ENCODE measurements at regions not wholly inside any gene's neighbourhood (a gene's known extent, or its start where the extent isn't known, plus 50 kb on each side); places are given as distances from the start of the nearest gene placed in this dataset.
"Not testable (repeated sequence)": the region's sequence is repeated elsewhere in the genome, so short reads cannot be mapped to it uniquely, and the experiment has no call there.

GRCh38 chr13:108074429-108074828, 140.9 kb downstream of the LIG4 start:
- DNase-seq: not testable (repeated sequence)

DNA sequence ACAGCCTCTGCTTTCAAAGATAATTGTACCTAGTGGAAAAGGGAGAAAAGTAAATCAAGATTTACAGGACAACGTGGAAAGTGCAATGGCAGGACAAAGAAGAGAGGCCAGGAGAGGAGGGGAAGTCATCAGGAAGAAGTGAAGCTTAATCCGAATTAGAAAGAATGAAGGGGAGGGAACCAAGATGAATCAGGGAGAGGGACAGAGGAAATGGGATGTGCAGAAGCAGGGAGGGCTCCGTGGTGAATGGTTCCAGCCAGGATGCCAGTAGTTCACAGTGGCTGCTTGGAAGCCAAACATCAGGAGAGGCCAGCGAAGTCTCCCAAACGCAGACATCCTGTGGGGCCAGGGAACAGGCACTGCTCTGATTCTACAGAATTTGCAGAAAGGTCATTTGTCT, 144.4 kb downstream of the LIG4 start:
- no peak for DNase-seq

DNA sequence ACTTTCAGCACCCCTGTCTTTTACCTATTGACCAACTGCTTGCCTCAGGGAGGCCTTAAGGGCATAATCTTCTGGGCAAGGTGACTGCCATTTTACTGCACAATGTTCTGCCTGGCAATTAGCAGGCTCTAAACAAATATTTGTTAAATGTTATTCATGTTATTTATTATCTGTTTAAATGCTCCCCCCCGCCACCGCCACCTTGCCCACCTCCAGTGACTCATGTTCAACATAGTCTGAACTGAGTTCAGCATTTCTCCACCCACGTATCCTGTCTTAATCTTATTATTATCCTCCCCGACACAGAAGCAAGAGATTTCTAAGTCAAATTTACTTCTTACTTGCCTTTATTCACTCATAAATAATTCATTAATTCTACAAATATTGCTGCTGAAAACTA, 144.8 kb downstream of the LIG4 start:
- DNase-seq: no peak

- no peak for DNase-seq
Observed at GRCh38 chr13:108069521-108070210, 145.7 kb downstream of the LIG4 start.

DNA sequence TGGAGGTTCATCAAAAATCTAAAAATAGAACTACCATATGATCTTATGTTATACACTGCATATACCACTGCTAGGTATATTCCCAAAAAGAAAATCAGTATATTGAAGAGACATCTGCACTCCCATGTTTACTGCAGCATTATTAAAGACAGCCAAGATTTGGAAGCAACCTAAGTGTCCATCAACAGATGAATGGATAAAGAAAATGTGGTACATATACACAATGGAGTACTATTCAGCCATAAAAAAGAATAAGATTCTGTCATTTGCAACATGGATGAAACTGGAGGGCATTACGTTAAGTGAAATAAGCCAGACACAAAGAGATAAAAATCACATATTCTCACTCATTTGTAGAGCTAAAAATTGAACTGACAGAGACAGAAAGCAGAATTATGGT, 151.0 kb downstream of the LIG4 start:
- not testable (repeated sequence) for DNase-seq

- DNase-seq: no peak
Observed at GRCh38 chr13:108060111-108060510, 155.2 kb downstream of the LIG4 start.

GRCh38 chr13:108056278-108056677, 159.1 kb downstream of the LIG4 start:
- no peak for DNase-seq

DNA sequence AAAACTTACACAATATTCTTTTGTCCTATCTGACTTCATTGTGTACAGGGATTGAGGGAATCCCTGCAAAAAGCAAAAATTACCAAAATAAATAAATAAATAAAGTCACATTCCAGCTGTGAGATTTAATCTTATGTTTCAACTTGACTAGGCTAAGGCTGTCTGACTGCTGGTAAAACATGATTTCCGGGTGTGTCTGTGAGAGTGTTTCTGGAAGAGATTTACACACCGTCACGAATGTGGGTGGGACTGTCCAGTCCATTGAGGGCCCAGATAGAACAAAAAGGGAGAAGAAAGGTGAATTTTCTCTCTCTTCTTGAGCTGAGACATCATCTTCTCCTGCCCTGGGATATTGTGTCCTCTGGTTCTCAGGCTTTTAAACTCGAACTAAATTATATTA, 166.1 kb downstream of the LIG4 start:
- DNase-seq: no peak

GRCh38 chr13:108044954-108045353, 170.4 kb downstream of the LIG4 start:
- no peak for DNase-seq

GRCh38 chr13:108042866-108043265, 172.5 kb downstream of the LIG4 start:
- DNase-seq: not testable (repeated sequence)

- DNase-seq: no peak
Observed at GRCh38 chr13:108037348-108037747, 178.0 kb downstream of the LIG4 start.

DNA sequence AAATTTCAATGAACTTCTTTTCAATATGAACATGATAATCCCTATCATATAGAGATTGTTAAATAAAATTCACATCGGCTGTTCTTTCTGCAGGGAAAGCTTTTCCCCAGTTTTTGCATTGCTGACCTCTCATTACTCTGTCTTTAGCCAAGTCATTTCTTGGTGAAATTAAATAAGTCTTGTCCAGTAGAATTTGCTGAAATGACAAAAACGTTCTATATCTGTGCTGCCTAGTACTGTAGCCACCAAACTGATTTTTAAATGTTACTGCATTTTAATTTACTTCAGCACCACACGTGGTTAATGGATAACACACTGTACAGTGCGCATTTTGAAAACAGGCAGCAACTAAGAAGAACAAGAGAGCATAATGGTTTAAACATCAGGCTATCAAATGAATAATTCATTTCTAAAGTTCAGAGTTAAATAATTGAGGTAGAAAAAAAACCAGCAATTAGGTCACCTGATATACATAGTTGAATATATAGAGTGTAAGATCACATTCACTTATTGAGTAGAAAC, 178.9 kb downstream of the LIG4 start:
- no peak for DNase-seq

DNA sequence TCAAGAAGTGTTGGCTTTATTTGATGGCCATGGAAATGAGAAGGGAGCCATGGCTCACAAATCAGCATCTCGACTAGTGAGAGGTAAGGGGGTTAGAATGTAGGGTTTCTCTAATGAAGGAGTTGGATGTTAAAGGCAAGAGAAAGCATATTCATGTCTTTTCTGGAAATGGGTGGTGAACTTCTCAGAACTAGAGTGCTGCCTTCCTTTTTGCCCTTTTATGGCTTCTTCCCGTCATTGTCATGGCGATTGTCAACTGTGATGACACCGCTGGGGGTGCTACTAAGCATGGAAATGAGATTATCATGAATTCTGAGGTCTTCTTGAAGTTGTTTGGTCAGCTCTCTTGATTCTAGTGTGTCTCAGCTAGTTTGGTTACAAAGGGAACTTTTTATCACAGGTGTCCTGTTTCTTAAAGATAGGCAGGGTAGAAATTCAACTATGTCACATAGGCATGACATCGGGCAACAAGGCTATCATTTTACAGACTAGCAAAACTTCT, 180.4 kb downstream of the LIG4 start:
- DNase-seq: no peak

DNA sequence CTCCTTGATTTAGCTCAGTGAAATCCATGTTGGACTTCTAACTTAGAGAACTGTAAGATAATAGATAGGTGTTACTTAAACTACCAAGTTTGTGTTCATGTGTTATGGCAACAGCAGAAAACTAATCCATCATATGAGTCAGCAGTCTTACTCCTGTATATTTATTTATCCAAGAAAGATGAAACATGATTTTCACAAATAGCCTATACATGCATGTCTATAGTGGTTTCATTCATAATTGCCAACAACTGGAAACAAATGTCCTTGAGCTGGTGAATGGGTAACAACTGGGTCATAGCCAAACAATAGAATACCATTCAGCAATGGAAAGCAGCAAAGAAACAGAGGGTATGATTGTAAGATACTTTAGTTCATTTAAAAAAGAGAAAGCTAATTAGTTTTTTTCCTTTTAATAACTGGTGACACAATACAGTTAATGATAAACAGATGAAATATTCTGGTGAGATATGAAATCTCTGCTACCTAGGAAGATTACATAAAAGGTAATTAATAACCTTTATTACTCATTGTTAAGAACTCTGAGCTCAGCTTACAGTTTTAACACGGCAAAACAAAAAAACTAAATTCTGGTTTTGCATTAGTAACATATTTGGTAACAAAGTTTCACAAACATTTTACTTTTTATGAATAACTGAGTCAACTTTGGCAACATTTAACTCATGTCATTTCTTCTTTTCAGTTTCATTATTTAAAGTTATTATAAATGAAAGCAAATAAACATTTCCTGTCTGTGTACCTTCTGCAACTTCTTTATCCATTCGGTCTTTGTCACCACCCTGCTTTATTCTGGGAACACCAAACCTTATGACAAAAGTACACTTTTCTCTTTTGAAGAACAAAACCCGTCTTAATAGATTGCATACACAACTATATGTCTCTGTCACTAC, 181.3 kb downstream of the LIG4 start:
- no peak for DNase-seq

- no peak for DNase-seq
Observed at GRCh38 chr13:108031865-108032264, 183.5 kb downstream of the LIG4 start.

DNA sequence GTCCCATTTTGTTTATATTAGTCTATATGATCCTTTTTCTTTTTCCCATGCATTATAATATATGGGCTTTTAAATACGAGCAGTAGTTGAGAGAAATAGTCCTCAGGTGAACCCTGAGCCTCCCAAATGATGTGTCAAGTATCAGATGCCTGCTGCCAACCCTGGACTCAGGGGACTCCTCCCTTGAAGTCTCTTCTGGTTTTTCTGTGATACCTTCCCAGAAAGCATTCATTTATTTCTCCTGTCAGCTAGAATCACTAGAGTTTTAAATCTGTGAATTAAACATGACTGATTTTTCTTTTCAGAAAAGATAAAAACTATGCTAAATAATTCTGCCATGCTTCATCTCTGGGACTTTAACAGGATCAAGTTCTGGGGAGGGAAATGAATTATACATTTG, 184.6 kb downstream of the LIG4 start:
- DNase-seq: no peak

DNA sequence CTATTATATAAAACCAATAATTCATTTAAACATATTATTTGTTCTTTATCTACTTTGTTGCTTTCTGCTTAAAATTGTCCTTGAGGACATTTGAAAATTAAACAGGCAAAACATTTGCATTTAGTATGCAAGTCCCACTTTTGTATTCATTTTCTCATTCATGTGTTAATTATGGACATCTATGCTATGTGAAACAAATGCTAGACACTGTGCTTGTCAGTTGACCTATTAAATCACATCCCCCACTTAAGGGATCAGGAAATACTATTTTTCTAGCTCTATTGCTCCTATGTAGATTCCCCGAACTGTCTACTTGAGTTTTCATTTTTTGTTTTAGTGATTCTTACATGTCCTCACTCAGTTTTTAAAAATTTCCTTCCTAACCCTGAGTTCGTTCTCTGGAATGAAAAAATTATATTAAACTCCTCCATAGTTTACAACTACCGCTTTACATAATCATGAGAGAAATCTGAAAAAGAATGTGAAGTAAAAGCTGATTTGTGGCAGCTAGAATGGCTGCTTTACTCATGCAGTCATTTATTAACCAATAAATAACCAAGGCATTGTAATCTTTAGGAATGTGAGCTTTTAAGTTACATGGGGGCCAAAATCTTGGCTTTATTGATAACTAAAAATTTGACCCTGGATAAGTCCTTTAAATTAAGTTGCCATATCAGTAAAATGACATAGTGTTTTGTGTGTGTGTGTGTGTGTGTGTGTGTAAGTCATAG, 188.5 kb downstream of the LIG4 start:
- no peak for DNase-seq

DNA sequence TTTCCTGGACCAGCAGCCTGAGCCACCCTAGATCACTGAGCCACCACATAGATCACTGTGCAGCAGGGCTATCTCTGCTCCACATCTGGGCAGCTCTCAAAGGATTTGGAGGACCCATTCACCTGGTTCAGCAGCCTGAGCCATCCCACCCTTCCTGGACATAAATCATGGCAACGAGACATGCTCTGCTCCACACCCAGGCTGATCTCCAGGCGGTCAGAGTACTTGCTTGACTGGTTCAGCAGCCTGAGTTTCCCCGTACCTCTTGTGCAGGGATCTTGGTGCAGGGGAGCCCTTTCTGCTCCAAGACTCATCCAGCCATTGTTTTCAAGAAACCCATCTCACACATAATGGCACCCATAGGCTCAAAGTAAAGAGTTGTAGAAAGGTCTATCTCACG, 195.3 kb downstream of the LIG4 start:
- no peak for DNase-seq

- no peak for DNase-seq
Observed at GRCh38 chr13:108018371-108018870, 196.9 kb downstream of the LIG4 start.

- DNase-seq: no peak
Observed at GRCh38 chr13:108006619-108007018, 208.7 kb downstream of the LIG4 start.

- DNase-seq: no peak
Observed at GRCh38 chr13:108005231-108005630, 210.1 kb downstream of the LIG4 start.

- no peak for DNase-seq
Observed at GRCh38 chr13:108003626-108004025, 211.7 kb downstream of the LIG4 start.

DNA sequence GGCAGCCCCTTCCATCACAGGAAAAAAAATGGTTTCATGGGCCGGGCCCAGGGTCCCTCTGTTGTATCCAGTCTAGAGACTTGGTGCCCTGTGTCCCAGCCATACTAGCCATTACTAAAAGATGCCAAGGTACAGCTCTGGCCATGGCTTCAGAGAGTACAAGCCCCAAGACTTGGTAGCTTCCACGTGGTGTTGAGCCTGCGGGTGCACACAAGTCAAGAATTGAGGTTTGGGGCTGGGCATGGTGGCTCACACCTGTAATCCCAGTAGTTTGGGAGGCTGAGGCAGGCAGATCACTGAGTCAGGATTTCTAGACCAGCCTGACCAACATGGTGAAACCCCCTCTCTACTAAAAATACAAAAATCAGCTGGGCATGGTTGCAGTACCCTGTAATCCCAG, 214.3 kb downstream of the LIG4 start:
- no peak for DNase-seq
